OCI-LY3 (cell line): ENCODE measurements at regions not wholly inside any gene's neighbourhood (a gene's known extent, or its start where the extent isn't known, plus 50 kb on each side); places are given as distances from the start of the nearest gene placed in this dataset.
A peak's percentile ranks its signal among the peaks of the same experiment; 100 is the strongest.

Experiments
- EZH2phosphoT487 ChIP-seq: fragments of 200-600 bp; shearing (Covaris generic); IDR thresholded peaks from 2 replicates; pipeline ENCODE4 v1.6.1; 2018; ENCODE audit warnings: antibody characterized with exemption, mixed run types, low read depth
- TF ChIP-seq, protein P1 (sequence below): fragments of 200-600, 300-600 bp; sonication (generic); IDR thresholded peaks from 2 replicates; pipeline ENCODE4 v1.5.1; 2014; ENCODE audit warnings: antibody characterized with exemption, low read length, low read depth

GRCh38 chr11:100525635-100526034 is 161.5 kb upstream of the ARHGAP42 start:
- TF ChIP-seq, protein P1, sequence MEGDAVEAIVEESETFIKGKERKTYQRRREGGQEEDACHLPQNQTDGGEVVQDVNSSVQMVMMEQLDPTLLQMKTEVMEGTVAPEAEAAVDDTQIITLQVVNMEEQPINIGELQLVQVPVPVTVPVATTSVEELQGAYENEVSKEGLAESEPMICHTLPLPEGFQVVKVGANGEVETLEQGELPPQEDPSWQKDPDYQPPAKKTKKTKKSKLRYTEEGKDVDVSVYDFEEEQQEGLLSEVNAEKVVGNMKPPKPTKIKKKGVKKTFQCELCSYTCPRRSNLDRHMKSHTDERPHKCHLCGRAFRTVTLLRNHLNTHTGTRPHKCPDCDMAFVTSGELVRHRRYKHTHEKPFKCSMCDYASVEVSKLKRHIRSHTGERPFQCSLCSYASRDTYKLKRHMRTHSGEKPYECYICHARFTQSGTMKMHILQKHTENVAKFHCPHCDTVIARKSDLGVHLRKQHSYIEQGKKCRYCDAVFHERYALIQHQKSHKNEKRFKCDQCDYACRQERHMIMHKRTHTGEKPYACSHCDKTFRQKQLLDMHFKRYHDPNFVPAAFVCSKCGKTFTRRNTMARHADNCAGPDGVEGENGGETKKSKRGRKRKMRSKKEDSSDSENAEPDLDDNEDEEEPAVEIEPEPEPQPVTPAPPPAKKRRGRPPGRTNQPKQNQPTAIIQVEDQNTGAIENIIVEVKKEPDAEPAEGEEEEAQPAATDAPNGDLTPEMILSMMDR: peak; percentile 45
- no peak for TF ChIP-seq EZH2phosphoT487
